Aorta (tissue), 5 donors: ENCODE measurements at regions not wholly inside any gene's neighbourhood (a gene's known extent, or its start where the extent isn't known, plus 50 kb on each side); places are given as distances from the start of the nearest gene placed in this dataset.

Experiments
- ATAC-seq: fragments of 200-7000 bp; cut with Tn5 transposase; one replicate; pipeline ENCODE4 v1.9.1; 2022; ENCODE audit warnings: moderate library complexity; ENCODE audit not compliant: low FRiP score
- DNase-seq, 2 donors: peaks; one replicate each; pipeline ENCODE4 v3.0.0-alpha.2; 2020
- H3K27ac ChIP-seq, 2 donors: one replicate each; pipeline ENCODE4 v1.5.1; 2013; ENCODE audit warnings: low read length in 2 of 2, mild to moderate bottlenecking in 2 of 2, moderate library complexity in 2 of 2, control low read depth in 1 of 2, inconsistent platforms in 1 of 2, low read depth in 1 of 2
- H3K27me3 ChIP-seq, 2 donors: one replicate each; pipeline ENCODE4 v1.6.1; 2013; ENCODE audit warnings: control low read depth in 1 of 2, low read length in 1 of 2, mild to moderate bottlenecking in 1 of 2, moderate library complexity in 1 of 2; ENCODE audit not compliant: insufficient read depth in 2 of 2, control insufficient read depth in 1 of 2
- H3K36me3 ChIP-seq, 2 donors: one replicate each; pipeline ENCODE4 v1.6.1; 2013; ENCODE audit warnings: control low read depth in 1 of 2, low read length in 1 of 2, mild to moderate bottlenecking in 1 of 2; ENCODE audit not compliant: insufficient read depth in 2 of 2, control insufficient read depth in 1 of 2
- H3K4me1 ChIP-seq, 2 donors: one replicate each; pipeline ENCODE4 v1.6.1; 2013; ENCODE audit warnings: low read length in 2 of 2, control low read depth in 1 of 2, mild to moderate bottlenecking in 1 of 2, moderate library complexity in 1 of 2; ENCODE audit not compliant: insufficient read depth in 2 of 2, control insufficient read depth in 1 of 2
- H3K4me3 ChIP-seq, 2 donors: one replicate each; pipeline ENCODE4 v1.5.1; 2013; ENCODE audit warnings: low read length in 2 of 2, control low read depth in 1 of 2, mild to moderate bottlenecking in 1 of 2
- H3K9me3 ChIP-seq: one replicate; pipeline ENCODE4 v1.6.1; 2013; ENCODE audit warnings: mild to moderate bottlenecking, low read length; ENCODE audit not compliant: control insufficient read depth
- WGBS, 2 donors: extraction: QIAGEN DNeasy Blood & Tissue Kit; methylation state at CpG; one replicate each; pipeline ENCODE4 v1.1.7; 2013; 5-methylcytosine and 5-hydroxymethylcytosine counted together
- intact Hi-C, 2 donors: fragments of 100-400 bp; cut with DNase I; formaldehyde crosslinking; loops; one replicate each; pipeline versions ENCODE4 v1.14.2 to v1.15.0; 2022
- donor health status: healthy with polysubstance abuse.
- donor health status: Bipolar disorder and iron deficiency.
- donor health status: DM: no; HTN: no; CAD: no.
- donor health status: DM: no; HTN: no; CAD: no.
- donor health status: DM: yes; HTN: yes; CAD: no.

DNA sequence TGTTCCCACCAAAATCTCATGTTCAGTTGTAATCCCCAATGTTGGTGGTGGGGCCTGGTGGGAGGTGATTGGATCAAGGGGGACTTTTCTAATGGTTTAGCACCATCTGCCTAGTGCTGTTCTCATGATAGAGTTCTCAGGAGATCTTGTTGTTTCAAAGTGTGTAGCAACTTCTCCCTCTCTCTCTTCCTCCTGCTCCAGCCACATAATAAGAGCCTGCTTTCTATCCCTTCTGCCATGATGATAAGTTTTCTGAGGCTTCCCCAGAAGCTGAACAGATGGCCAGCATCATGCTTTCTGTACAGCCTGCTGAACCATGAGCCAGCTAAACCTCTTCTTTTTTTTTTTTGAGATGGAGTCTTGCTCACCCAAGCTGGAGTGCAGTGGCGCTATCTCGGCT lies 910.6 kb downstream of the KCNMA1 start:
- no peaks in the 10 kb centered on the region for H3K36me3 ChIP-seq
- 75% methylated on average over 2 of the region's 2 CpGs for WGBS, 2 donors
- H3K9me3 ChIP-seq = peaks cover 5% of the 10 kb centered on the region
- intact Hi-C loops = no loop called here
- H3K4me3 ChIP-seq = no peak overlapping the region
- no peak for DNase-seq
- no peaks in the 10 kb centered on the region for H3K4me1 ChIP-seq
- H3K27me3 ChIP-seq = no peaks in the 10 kb centered on the region
- ATAC-seq = no peak
- H3K27ac ChIP-seq = no peak overlapping the region

DNA sequence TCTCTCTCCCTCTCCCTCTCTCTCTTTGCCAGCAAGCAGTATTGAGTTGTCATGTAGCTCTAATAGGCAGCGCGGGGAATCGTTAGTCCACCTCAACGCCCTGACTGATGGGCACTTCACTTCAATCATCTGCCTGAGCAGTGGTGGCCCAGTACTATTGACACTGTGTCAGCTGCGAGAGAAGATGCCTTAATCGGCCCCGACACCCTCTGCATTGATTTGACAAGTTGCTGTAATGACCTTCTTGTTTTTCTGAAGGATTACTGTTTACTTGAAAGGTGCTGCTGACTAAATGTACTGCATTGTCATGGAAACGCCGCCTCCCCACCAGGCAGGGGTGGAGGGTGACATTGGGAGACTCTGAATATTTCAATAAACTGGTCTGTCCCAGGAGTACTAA lies 913.8 kb downstream of the KCNMA1 start:
- no peak overlapping the region for H3K4me3 ChIP-seq
- ATAC-seq (no peak), DNase-seq (no peak)
- no peaks in the 10 kb centered on the region for H3K36me3 ChIP-seq
- intact Hi-C loops = no loop called here
- no peaks in the 10 kb centered on the region for H3K4me1 ChIP-seq
- H3K27ac ChIP-seq = no peak overlapping the region
- H3K27me3 ChIP-seq = no peaks in the 10 kb centered on the region
- WGBS, 2 donors = 78% methylated on average over 9 of the region's 9 CpGs
- no peaks in the 10 kb centered on the region for H3K9me3 ChIP-seq

DNA sequence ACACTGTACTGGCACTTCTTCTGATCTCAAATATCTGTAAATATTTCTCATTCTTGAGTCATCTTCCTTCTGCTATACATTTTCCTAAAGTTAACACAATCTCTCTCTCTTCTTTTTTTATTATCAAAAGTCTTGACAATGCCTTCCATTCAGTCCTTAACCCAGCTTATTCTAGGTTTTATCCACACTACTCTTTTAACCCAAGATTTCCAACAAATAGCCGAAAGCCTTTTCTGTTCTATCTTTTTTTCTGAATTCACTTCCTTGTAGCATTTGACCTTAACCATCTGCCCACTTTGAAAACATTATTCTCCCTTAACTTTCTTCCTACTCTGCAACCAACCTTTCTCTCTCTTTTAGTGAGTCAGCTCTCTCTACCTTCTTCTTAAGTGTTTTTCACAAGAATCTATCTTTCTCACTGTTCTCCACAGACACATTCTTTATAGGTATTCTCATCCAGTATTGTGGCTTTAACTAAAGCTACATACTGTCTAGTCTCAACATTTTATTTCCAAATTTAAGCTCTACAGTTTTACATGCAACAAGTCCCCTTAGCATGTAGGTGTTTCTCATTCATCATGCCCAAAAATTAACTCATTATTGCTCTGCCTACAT lies 915.6 kb downstream of the KCNMA1 start:
- no peaks in the 10 kb centered on the region for H3K27me3 ChIP-seq
- H3K4me3 ChIP-seq = no peak overlapping the region
- ATAC-seq (no peak), DNase-seq (no peak)
- no peaks in the 10 kb centered on the region for H3K4me1 ChIP-seq
- no peak overlapping the region for H3K27ac ChIP-seq
- intact Hi-C loops = no loop called here
- H3K36me3 ChIP-seq = no peaks in the 10 kb centered on the region
- 91 to 93% methylated on average over 1 of the region's 1 CpG for WGBS, 2 donors
- H3K9me3 ChIP-seq = no peaks in the 10 kb centered on the region

DNA sequence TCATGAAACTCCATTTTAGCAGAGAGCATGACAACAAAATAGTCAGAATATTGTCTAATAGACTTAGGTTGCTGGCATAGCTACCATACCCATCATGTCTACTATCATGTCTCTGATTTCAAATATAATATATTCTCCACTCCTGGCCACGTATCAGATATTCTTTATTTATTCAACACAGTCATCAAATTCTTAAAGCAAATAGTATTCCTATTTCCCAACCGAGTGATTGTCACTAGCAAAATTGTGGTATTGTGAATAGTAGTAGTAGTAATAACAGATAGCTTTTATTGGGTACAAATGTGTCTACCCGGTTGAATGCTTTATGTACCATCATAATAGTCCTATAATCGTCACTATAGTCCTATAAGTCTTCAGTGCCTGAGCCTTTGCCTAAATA lies 918.6 kb downstream of the KCNMA1 start:
- no peak for DNase-seq
- H3K4me1 ChIP-seq = peaks cover 0 to 2% of the 10 kb centered on the region in 2 donors
- H3K9me3 ChIP-seq = no peaks in the 10 kb centered on the region
- H3K36me3 ChIP-seq = no peaks in the 10 kb centered on the region
- H3K27ac ChIP-seq = no peak overlapping the region
- WGBS, 2 donors = 60 to 65% methylated on average over 4 of the region's 4 CpGs
- H3K4me3 ChIP-seq = no peak overlapping the region
- intact Hi-C loops = loop anchor here in 1 of 2 donors (5.0 kb wide), 1 partner anchor 37 kb away; no protein-coding TSS in a partner anchor
- no peaks in the 10 kb centered on the region for H3K27me3 ChIP-seq
- no peak for ATAC-seq

DNA sequence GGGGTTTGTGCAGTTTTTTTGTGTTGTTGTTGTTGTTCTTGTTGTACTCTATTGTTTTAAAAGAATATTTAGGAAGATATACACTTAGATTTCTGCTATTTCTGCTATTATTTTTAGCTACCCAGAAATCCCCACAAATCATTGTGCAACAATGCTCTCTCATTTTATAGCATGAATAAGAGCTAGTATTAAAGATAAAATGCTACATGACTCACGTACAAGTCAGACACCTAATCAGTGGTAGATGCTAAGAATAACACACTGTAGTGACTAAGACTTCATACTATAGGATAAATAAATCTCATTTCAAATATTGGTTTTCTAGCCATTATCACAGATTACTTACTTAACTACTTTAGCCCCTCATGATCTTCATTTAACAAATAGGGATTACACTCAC lies 920.5 kb downstream of the KCNMA1 start:
- no peaks in the 10 kb centered on the region for H3K36me3 ChIP-seq
- 0 to 2% methylated on average over 1 of the region's 1 CpG for WGBS, 2 donors
- intact Hi-C loops = loop anchor here in 1 of 2 donors (5.0 kb wide), 1 partner anchor 35 kb away; no protein-coding TSS in a partner anchor
- peaks cover 0 to 2% of the 10 kb centered on the region in 2 donors for H3K4me1 ChIP-seq
- DNase-seq = no peak
- H3K27me3 ChIP-seq = no peaks in the 10 kb centered on the region
- H3K4me3 ChIP-seq = no peak overlapping the region
- no peak for ATAC-seq
- H3K27ac ChIP-seq = no peak overlapping the region
- H3K9me3 ChIP-seq = no peaks in the 10 kb centered on the region

DNA sequence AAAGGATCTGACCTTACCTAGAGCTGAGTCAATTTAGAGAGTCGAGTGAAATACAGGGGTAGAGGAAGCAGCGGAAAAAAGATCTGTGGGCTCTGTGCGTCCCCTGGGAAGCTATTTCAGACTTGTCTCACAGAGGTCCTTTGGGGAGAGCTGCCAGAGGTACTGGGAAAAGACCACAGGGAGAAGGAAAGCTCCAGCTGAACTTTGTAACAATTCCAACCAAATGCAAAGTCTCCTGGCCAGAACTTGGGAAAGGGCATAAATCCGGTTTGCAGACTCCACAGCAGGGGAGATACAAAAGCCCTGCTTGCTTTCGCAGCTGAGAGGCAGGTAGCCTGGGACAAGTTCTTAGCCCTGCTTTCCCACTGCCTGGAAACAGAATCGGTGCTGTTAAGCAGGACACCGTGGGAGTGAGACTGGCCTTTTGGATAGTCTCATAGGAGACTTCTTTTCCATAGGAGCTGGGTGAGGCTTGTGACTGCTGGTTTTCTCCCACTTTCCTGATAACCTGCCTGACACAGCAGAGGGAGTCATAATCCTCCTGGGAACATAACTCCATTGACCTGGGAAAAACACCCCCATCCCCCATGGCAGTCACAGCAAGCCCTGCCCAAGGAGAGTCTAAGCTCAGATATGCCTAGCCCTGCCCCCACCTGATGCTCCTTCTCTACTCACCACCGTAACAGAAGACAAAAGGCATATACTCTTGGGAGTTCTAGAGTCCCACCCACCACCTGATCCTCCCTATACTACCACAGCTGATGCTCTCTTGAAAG lies 926.2 kb downstream of the KCNMA1 start:
- WGBS, 2 donors = 6 to 10% methylated on average over 8 of the region's 8 CpGs
- intact Hi-C loops = no loop called here
- no peaks in the 10 kb centered on the region for H3K27me3 ChIP-seq
- H3K36me3 ChIP-seq = no peaks in the 10 kb centered on the region
- H3K4me1 ChIP-seq = no peaks in the 10 kb centered on the region
- ATAC-seq (no peak), DNase-seq (peak in 1 of 2 donors; percentile 38)
- H3K4me3 ChIP-seq = no peak overlapping the region
- H3K9me3 ChIP-seq = no peaks in the 10 kb centered on the region
- H3K27ac ChIP-seq = peak overlapping the region; percentile 49 to 71

DNA sequence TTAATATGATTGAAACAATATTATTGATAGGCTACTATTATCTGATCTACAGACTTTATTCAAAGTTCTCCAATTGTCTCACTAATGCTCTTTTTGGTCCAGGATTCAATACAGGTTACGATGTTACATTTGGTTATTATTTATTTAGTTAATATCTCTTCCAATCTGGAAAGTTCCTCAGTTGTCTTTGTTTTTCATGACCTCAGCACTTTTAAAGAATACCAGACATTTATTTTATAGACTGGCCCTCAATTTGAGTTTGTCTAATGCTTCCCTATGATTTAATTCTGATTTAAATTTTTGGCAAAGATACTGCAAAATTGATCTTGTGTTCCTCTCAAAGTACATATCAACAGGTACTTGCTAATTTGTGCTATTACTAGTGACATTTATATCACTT lies 937.4 kb downstream of the KCNMA1 start:
- Histone ChIP-seq H3K27ac (no peak overlapping the region), H3K27me3 (no peaks in the 10 kb centered on the region), H3K9me3 (no peaks in the 10 kb centered on the region), H3K4me1 (no peaks in the 10 kb centered on the region), H3K4me3 (no peak overlapping the region), H3K36me3 (no peaks in the 10 kb centered on the region)
- intact Hi-C loops = no loop called here
- no peak for DNase-seq
- no peak for ATAC-seq
- 98 to 100% methylated on average over 1 of the region's 1 CpG for WGBS, 2 donors

DNA sequence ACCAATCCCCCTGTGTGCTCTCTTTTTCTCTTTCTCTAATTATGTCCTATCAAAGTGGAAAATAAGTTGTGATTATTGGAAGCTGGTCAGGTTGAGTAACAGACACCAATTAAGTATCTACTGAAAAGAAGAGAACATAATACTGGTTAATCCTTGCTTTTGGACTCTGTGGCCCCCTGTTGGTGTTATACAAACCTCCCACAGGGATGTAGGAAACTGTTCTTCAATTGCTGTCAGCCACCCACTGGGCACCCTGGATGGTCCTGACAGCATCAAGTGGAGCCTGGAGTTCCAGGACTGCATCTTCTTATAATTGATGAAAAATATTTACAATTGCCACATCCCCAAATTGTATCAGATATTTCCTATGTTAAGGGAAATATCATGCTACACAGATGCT lies 939.7 kb downstream of the KCNMA1 start:
- Histone ChIP-seq H3K27me3 (no peaks in the 10 kb centered on the region), H3K9me3 (no peaks in the 10 kb centered on the region), H3K36me3 (no peaks in the 10 kb centered on the region), H3K27ac (no peak overlapping the region), H3K4me3 (no peak overlapping the region), H3K4me1 (no peaks in the 10 kb centered on the region)
- intact Hi-C loops = no loop called here
- ATAC-seq (no peak), DNase-seq (no peak)

DNA sequence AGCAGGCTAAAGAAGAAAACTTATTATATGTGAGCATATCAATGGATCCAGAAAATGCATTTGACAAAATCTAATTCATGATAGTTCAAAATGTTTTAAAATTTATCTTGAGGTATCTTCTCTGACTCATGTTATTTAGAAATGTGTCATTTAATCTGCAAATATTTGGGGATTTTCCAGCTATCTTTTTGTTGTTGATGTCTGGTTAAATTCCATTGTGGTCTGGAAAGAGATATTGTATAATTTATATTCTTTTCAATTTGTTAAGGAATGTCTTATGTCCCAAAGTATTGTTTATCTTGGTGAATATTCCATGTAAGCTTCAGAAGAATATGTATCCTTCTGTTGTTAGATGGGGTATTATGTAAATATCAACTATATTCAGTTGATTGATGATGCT lies 942.5 kb downstream of the KCNMA1 start:
- H3K36me3 ChIP-seq = no peaks in the 10 kb centered on the region
- H3K27me3 ChIP-seq = no peaks in the 10 kb centered on the region
- intact Hi-C loops = no loop called here
- H3K27ac ChIP-seq = no peak overlapping the region
- ATAC-seq (no peak), DNase-seq (no peak)
- no peaks in the 10 kb centered on the region for H3K9me3 ChIP-seq
- H3K4me1 ChIP-seq = no peaks in the 10 kb centered on the region
- no peak overlapping the region for H3K4me3 ChIP-seq
